ENCODE measurements at regions not wholly inside any gene's neighbourhood (a gene's known extent, or its start where the extent isn't known, plus 50 kb on each side); places are given as distances from the start of the nearest gene placed in this dataset.

GRCh38 chr2:152962446-152962845, 244.0 kb downstream of the ARL6IP6 start:
- no peaks in the 10 kb centered on the region for H3K79me2 ChIP-seq (ENCODE audit: insufficient read depth, low read length)
- no peak for DNase-seq
- H3K36me3 ChIP-seq (ENCODE audit: insufficient read depth, low read length), result no peaks in the 10 kb centered on the region
- H2AFZ ChIP-seq (ENCODE audit: low read depth, low read length), result no peak overlapping the region
- no peak for TF ChIP-seq CTCF (IDR thresholded peaks at IDR 0.05; ENCODE audit: borderline replicate concordance, extremely low read depth, low read length, poor library complexity, severe bottlenecking)
- TF ChIP-seq EZH2 (IDR thresholded peaks at IDR 0.05; ENCODE audit: borderline replicate concordance, low read depth, low read length, severe bottlenecking), result no peak
- H4K20me1 ChIP-seq (ENCODE audit: insufficient read depth, low read length), result no peaks in the 10 kb centered on the region
- H3K27ac ChIP-seq (ENCODE audit: low read length), result no peak overlapping the region
- ATAC-seq (ENCODE audit: insufficient read depth, low read depth), result no peak
- H3K27me3 ChIP-seq (ENCODE audit: insufficient read depth, low read length, poor library complexity), result no peaks in the 10 kb centered on the region
- no peak overlapping the region for H3K9ac ChIP-seq (ENCODE audit: low read depth, low read length)
- H3K4me2 ChIP-seq (ENCODE audit: insufficient read depth, low read length), result no peak overlapping the region
- H3K9me3 ChIP-seq (ENCODE audit: insufficient read depth, low read length, severe bottlenecking), result no peaks in the 10 kb centered on the region
- no peaks in the 10 kb centered on the region for H3K4me1 ChIP-seq (ENCODE audit: insufficient read depth, low read length)
- H3K4me3 ChIP-seq (ENCODE audit: low read depth in 1 of 2, low read length in 2 of 2), result no peak overlapping the region

GRCh38 chr2:152961351-152961750, 242.9 kb downstream of the ARL6IP6 start:
- Histone ChIP-seq H4K20me1 (ENCODE audit: insufficient read depth, low read length) (no peaks in the 10 kb centered on the region), H3K4me3 (ENCODE audit: low read depth in 1 of 2, low read length in 2 of 2) (no peak overlapping the region), H3K4me1 (ENCODE audit: insufficient read depth, low read length) (no peaks in the 10 kb centered on the region), H3K4me2 (ENCODE audit: insufficient read depth, low read length) (no peak overlapping the region), H3K36me3 (ENCODE audit: insufficient read depth, low read length) (no peaks in the 10 kb centered on the region), H3K9ac (ENCODE audit: low read depth, low read length) (no peak overlapping the region), H3K79me2 (ENCODE audit: insufficient read depth, low read length) (no peaks in the 10 kb centered on the region), H2AFZ (ENCODE audit: low read depth, low read length) (no peak overlapping the region), H3K9me3 (ENCODE audit: insufficient read depth, low read length, severe bottlenecking) (no peaks in the 10 kb centered on the region), H3K27ac (ENCODE audit: low read length) (no peak overlapping the region), H3K27me3 (ENCODE audit: insufficient read depth, low read length, poor library complexity) (no peaks in the 10 kb centered on the region)
- no peak for TF ChIP-seq EZH2 (IDR thresholded peaks at IDR 0.05; ENCODE audit: borderline replicate concordance, low read depth, low read length, severe bottlenecking)
- ATAC-seq (ENCODE audit: insufficient read depth, low read depth), result no peak
- DNase-seq, result no peak

- H3K4me3 ChIP-seq (ENCODE audit: low read depth in 1 of 2, low read length in 2 of 2), result no peak overlapping the region
- no peak overlapping the region for H3K27ac ChIP-seq (ENCODE audit: low read length)
- no peaks in the 10 kb centered on the region for H3K79me2 ChIP-seq (ENCODE audit: insufficient read depth, low read length)
- no peak overlapping the region for H3K4me2 ChIP-seq (ENCODE audit: insufficient read depth, low read length)
- H3K4me1 ChIP-seq (ENCODE audit: insufficient read depth, low read length), result peaks cover 10% of the 10 kb centered on the region
- DNase-seq (peak; percentile 5), ATAC-seq (ENCODE audit: insufficient read depth, low read depth) (no peak)
- H3K27me3 ChIP-seq (ENCODE audit: insufficient read depth, low read length, poor library complexity), result no peaks in the 10 kb centered on the region
- no peak overlapping the region for H2AFZ ChIP-seq (ENCODE audit: low read depth, low read length)
- H4K20me1 ChIP-seq (ENCODE audit: insufficient read depth, low read length), result no peaks in the 10 kb centered on the region
- no peak overlapping the region for H3K9ac ChIP-seq (ENCODE audit: low read depth, low read length)
- no peaks in the 10 kb centered on the region for H3K36me3 ChIP-seq (ENCODE audit: insufficient read depth, low read length)
- H3K9me3 ChIP-seq (ENCODE audit: insufficient read depth, low read length, severe bottlenecking), result no peaks in the 10 kb centered on the region
- no peak for TF ChIP-seq CTCF (IDR thresholded peaks at IDR 0.05; ENCODE audit: borderline replicate concordance, extremely low read depth, low read length, poor library complexity, severe bottlenecking)
- no peak for TF ChIP-seq EZH2 (IDR thresholded peaks at IDR 0.05; ENCODE audit: borderline replicate concordance, low read depth, low read length, severe bottlenecking)
These were observed 231.7 kb downstream of the ARL6IP6 start for GRCh38 chr2:152950126-152950525.

DNA sequence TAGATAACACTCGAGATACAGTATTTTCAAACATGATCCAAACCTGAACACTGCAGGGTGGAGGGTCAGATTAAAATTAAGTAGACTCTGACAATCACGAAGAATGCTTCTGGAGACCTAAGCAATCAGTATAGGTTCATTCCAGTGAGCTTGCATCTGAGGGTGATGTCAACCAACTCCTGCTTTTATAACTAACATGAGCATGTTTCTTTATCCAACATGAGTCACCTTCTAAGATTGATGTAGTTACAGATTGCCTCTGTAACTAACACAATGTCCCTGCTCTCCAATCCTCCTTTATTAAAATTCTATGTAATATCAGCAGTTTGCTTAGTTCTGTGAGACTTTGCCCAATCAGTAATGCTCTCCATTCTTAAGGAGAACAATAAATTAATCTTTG, 225.7 kb downstream of the ARL6IP6 start:
- TF ChIP-seq CTCF (IDR thresholded peaks at IDR 0.05; ENCODE audit: borderline replicate concordance, extremely low read depth, low read length, poor library complexity, severe bottlenecking) (no peak), EZH2 (IDR thresholded peaks at IDR 0.05; ENCODE audit: borderline replicate concordance, low read depth, low read length, severe bottlenecking) (no peak)
- H3K36me3 ChIP-seq (ENCODE audit: insufficient read depth, low read length), result no peaks in the 10 kb centered on the region
- no peak overlapping the region for H3K9ac ChIP-seq (ENCODE audit: low read depth, low read length)
- H3K27me3 ChIP-seq (ENCODE audit: insufficient read depth, low read length, poor library complexity), result no peaks in the 10 kb centered on the region
- H3K4me3 ChIP-seq (ENCODE audit: low read depth in 1 of 2, low read length in 2 of 2), result no peak overlapping the region
- H2AFZ ChIP-seq (ENCODE audit: low read depth, low read length), result no peak overlapping the region
- H3K9me3 ChIP-seq (ENCODE audit: insufficient read depth, low read length, severe bottlenecking), result no peaks in the 10 kb centered on the region
- DNase-seq (no peak), ATAC-seq (ENCODE audit: insufficient read depth, low read depth) (no peak)
- no peak overlapping the region for H3K4me2 ChIP-seq (ENCODE audit: insufficient read depth, low read length)
- no peak overlapping the region for H3K27ac ChIP-seq (ENCODE audit: low read length)
- peaks cover 10% of the 10 kb centered on the region for H3K4me1 ChIP-seq (ENCODE audit: insufficient read depth, low read length)
- H3K79me2 ChIP-seq (ENCODE audit: insufficient read depth, low read length), result no peaks in the 10 kb centered on the region
- H4K20me1 ChIP-seq (ENCODE audit: insufficient read depth, low read length), result no peaks in the 10 kb centered on the region

Data from DND-41 (cell line).